ENCODE measurements at regions not wholly inside any gene's neighbourhood (a gene's known extent, or its start where the extent isn't known, plus 50 kb on each side); places are given as distances from the start of the nearest gene placed in this dataset.

DNA sequence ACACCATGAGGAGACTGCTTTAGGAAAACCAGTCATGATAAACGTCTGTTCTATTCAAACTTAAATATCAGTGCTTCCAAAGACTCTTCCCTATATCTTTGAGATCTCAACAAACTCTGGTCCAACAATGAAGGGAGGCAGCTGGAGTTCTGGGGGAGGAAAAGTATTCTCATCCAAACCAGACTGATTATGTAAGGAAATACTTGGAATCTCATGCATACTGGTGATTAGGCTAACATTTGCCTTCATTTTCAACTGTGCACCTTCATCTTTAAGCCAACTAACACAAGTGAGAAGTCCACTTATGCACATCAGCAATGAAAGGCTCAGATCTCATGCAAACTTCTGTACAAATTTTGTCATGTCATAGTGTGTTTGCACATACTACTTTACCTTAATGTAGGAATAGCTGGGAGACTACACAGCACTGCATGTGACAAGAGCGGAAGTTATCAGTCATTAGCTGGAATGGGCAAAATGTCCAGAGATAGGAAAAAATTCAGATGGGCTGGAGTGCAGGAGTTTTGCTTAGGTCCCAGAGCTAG is 67.5 kb upstream of the STK17B start:
- intact Hi-C loops (cut with DNase I) = no loop called here
- Histone ChIP-seq H3K27me3 (no peaks in the 10 kb centered on the region), H3K9me3 (no peaks in the 10 kb centered on the region), H3K36me3 (no peaks in the 10 kb centered on the region), H3K27ac (no peak overlapping the region), H3K4me3 (no peak overlapping the region), H3K4me1 (peaks cover 3% of the 10 kb centered on the region)
- DNase-seq (ENCODE audit: extremely low spot score in 2 of 2) = no peak
- TF ChIP-seq, protein P1, sequence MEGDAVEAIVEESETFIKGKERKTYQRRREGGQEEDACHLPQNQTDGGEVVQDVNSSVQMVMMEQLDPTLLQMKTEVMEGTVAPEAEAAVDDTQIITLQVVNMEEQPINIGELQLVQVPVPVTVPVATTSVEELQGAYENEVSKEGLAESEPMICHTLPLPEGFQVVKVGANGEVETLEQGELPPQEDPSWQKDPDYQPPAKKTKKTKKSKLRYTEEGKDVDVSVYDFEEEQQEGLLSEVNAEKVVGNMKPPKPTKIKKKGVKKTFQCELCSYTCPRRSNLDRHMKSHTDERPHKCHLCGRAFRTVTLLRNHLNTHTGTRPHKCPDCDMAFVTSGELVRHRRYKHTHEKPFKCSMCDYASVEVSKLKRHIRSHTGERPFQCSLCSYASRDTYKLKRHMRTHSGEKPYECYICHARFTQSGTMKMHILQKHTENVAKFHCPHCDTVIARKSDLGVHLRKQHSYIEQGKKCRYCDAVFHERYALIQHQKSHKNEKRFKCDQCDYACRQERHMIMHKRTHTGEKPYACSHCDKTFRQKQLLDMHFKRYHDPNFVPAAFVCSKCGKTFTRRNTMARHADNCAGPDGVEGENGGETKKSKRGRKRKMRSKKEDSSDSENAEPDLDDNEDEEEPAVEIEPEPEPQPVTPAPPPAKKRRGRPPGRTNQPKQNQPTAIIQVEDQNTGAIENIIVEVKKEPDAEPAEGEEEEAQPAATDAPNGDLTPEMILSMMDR (IDR thresholded peaks at IDR 0.05) = no peak
- TF ChIP-seq POLR2AphosphoS5 (IDR thresholded peaks at IDR 0.05; ENCODE audit: insufficient read depth in 1 of 2, low read depth in 1 of 2) = no peak
- TF ChIP-seq POLR2A (IDR thresholded peaks at IDR 0.05) = no peak

DNA sequence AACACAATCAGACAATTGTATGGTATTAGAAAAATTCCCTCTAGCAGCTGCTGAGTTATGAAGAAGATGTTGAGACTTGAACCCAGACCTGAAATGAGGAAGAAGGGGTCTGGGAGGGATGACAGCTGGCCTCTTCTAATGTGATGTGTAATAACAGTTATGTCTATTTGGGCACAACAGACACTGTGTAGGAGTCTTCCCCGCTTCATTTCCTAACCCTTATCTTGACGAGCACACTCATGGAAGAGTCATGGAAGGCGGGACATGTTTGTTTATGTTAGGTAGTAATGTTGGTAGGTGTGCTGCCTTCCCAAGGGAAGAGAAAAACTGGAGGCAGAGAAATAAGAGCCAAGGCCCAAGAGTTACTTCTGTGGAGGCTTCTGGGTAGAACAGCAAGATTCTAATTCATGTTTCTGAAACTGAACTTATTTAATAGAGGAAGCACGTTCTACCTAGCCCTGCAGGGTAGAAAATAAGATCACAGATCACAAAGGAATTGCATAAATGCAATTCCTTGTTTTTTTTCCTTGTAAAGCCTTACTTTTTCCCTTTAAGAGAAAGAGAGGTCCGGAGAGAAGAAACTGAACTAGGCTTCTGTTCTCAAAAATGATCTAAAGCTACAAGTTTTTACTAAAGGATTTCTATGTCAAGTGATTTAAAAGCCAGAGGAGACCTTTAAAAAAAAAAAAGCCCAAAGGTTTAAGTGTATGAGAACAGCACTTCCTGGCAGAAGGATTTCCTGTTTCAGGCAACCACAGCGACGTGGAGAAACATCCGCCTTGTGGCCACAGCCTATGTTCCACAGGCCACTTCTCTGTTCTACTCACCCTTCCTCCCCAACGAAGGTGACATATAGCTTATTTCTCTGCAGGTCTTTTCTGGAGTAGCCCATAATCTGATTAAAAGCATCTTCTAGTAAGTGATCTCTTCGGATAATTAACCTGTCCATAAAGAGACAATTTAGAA is 68.5 kb upstream of the STK17B start:
- intact Hi-C loops (cut with DNase I) = no loop called here
- Histone ChIP-seq H3K9me3 (no peaks in the 10 kb centered on the region), H3K4me3 (no peak overlapping the region), H3K4me1 (no peaks in the 10 kb centered on the region), H3K27me3 (no peaks in the 10 kb centered on the region), H3K36me3 (no peaks in the 10 kb centered on the region), H3K27ac (no peak overlapping the region)
- no peak for DNase-seq (ENCODE audit: extremely low spot score in 2 of 2)
- TF ChIP-seq POLR2A (IDR thresholded peaks at IDR 0.05) = no peak
- peak in 1 of 2 donors; percentile 75 for TF ChIP-seq POLR2AphosphoS5 (IDR thresholded peaks at IDR 0.05; ENCODE audit: insufficient read depth in 1 of 2, low read depth in 1 of 2)

DNA sequence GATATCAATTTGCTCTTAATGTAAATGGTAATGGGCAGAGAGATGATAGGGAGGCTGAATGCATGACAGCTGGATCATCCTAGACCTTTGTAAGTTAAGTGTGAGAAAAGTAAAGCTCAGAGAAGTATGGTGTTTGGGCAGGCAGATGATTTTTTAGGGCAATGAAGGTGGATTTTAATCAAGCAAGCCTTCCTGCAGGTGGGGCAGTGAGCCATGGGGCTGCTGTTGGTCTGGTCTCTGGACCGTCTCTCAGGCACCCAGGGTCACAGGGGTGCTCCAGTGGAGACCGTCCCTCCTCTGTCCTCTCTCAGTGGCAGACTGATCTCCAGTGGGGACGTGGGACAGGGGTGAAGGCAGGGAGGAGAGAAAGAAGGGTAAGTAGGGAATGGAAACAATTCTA is 69.8 kb upstream of the STK17B start:
- Histone ChIP-seq H3K4me1 (peaks cover 6% of the 10 kb centered on the region), H3K27ac (no peak overlapping the region), H3K4me3 (no peak overlapping the region), H3K27me3 (no peaks in the 10 kb centered on the region), H3K36me3 (no peaks in the 10 kb centered on the region), H3K9me3 (no peaks in the 10 kb centered on the region)
- intact Hi-C loops (cut with DNase I) = no loop called here
- TF ChIP-seq POLR2AphosphoS5 (IDR thresholded peaks at IDR 0.05; ENCODE audit: insufficient read depth in 1 of 2, low read depth in 1 of 2) (no peak), POLR2A (IDR thresholded peaks at IDR 0.05) (no peak)
- TF ChIP-seq, protein P1 (IDR thresholded peaks at IDR 0.05) = no peak
- DNase-seq (ENCODE audit: extremely low spot score in 2 of 2) = no peak

DNA sequence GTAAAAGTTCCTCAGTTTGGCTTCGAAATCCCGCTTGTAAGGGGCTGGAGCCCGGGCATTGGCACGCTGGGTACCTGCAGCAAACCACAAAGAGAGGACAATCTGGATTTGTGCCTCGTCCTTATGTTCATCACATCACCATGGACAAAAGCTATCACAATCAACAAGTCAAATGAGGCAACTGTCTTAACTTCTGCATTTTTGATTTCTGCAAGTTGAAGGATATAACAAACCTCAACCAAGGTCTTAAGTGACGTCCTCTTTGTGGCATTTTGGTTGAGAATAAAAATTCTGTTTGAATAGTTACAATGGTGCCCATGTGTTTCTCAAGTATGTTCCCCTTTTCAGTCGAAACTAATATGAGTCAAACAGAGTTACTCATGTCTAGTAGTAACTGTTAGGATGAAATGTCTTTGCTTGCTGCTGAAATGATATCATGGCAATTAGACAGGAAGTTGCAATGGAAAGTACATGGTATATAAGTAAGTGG is 70.8 kb upstream of the STK17B start:
- peaks cover 11% of the 10 kb centered on the region for H3K4me1 ChIP-seq
- no peak for DNase-seq (ENCODE audit: extremely low spot score in 2 of 2)
- TF ChIP-seq POLR2AphosphoS5 (IDR thresholded peaks at IDR 0.05; ENCODE audit: insufficient read depth in 1 of 2, low read depth in 1 of 2) (no peak), POLR2A (IDR thresholded peaks at IDR 0.05) (no peak)
- TF ChIP-seq, protein P1 (IDR thresholded peaks at IDR 0.05) = no peak
- intact Hi-C loops (cut with DNase I) = no loop called here
- H3K27ac ChIP-seq = no peak overlapping the region
- no peaks in the 10 kb centered on the region for H3K36me3 ChIP-seq
- H3K4me3 ChIP-seq = no peak overlapping the region
- H3K27me3 ChIP-seq = no peaks in the 10 kb centered on the region
- no peaks in the 10 kb centered on the region for H3K9me3 ChIP-seq

DNA sequence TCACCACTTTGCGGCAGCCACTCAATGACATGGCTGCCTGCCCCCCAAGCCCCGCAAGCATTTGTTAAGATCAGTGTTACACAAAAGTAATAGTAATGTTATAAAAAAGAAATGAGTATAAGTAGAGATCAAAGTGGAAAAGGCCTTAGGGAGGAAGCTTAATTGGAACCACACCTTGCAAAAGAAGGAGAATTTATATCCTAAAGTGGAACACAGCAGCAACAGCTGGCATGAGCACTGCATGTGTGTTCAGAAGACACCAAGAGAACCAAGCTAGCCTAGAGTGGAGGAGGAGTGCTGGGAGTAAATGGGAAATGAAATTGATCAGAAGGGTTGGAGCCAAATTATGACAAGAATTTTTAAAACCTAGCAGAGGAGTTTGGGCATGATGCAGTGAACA is 73.1 kb upstream of the STK17B start:
- Histone ChIP-seq H3K27me3 (no peaks in the 10 kb centered on the region), H3K36me3 (no peaks in the 10 kb centered on the region), H3K27ac (no peak overlapping the region), H3K9me3 (no peaks in the 10 kb centered on the region), H3K4me3 (no peak overlapping the region), H3K4me1 (peaks cover 15% of the 10 kb centered on the region)
- no peak for DNase-seq (ENCODE audit: extremely low spot score in 2 of 2)
- intact Hi-C loops (cut with DNase I) = no loop called here
- TF ChIP-seq POLR2A (IDR thresholded peaks at IDR 0.05) = no peak
- TF ChIP-seq, protein P1 (IDR thresholded peaks at IDR 0.05) = no peak
- TF ChIP-seq POLR2AphosphoS5 (IDR thresholded peaks at IDR 0.05; ENCODE audit: insufficient read depth in 1 of 2, low read depth in 1 of 2) = no peak

Data from vagina (tissue), 2 donors.